Ishikawa (cell line): ENCODE measurements at regions not wholly inside any gene's neighbourhood (a gene's known extent, or its start where the extent isn't known, plus 50 kb on each side); places are given as distances from the start of the nearest gene placed in this dataset.

Experiments
- CEBPB ChIP-seq: IDR thresholded peaks from 2 replicates; pipeline ENCODE4 v1.6.1; 2012
- CREB1 ChIP-seq: IDR thresholded peaks from 2 replicates; pipeline ENCODE4 v1.6.1; 2012; ENCODE audit warnings: low read depth
- EP300 ChIP-seq: IDR thresholded peaks from 2 replicates; pipeline ENCODE4 v1.6.1; 2012; ENCODE audit warnings: borderline replicate concordance
- FOXM1 ChIP-seq: IDR thresholded peaks from 2 replicates; pipeline ENCODE4 v1.6.1; 2012; ENCODE audit warnings: low read depth, borderline replicate concordance
- MAX ChIP-seq: IDR thresholded peaks from 2 replicates; pipeline ENCODE4 v1.6.1; 2012
- RAD21 ChIP-seq: IDR thresholded peaks from 2 replicates; pipeline ENCODE4 v1.6.1; 2012; ENCODE audit warnings: low read depth
- TAF1 ChIP-seq: IDR thresholded peaks from 2 replicates; pipeline ENCODE4 v1.6.1; 2012; ENCODE audit warnings: low read depth, mild to moderate bottlenecking
- TCF12 ChIP-seq: IDR thresholded peaks from 2 replicates; pipeline ENCODE4 v1.6.1; 2012; ENCODE audit warnings: low read depth
- TEAD4 ChIP-seq: IDR thresholded peaks from 2 replicates; pipeline ENCODE4 v1.6.1; 2012
- YY1 ChIP-seq: IDR thresholded peaks from 2 replicates; pipeline ENCODE4 v1.6.1; 2012; ENCODE audit warnings: low read depth
- ZBTB7A ChIP-seq: IDR thresholded peaks from 2 replicates; pipeline ENCODE4 v1.6.1; 2012; ENCODE audit warnings: low read depth
- TF ChIP-seq, protein P1 (sequence below): IDR thresholded peaks from 2 replicates; pipeline ENCODE4 v1.6.1; 2012; ENCODE audit warnings: low read depth, mild to moderate bottlenecking
- TF ChIP-seq, protein P2 (sequence below): IDR thresholded peaks from 2 replicates; pipeline ENCODE4 v1.6.1; 2012

GRCh38 chr16:35560637-35560984 is 2101.2 kb downstream of the TP53TG3F start:
- TF ChIP-seq, protein P1, sequence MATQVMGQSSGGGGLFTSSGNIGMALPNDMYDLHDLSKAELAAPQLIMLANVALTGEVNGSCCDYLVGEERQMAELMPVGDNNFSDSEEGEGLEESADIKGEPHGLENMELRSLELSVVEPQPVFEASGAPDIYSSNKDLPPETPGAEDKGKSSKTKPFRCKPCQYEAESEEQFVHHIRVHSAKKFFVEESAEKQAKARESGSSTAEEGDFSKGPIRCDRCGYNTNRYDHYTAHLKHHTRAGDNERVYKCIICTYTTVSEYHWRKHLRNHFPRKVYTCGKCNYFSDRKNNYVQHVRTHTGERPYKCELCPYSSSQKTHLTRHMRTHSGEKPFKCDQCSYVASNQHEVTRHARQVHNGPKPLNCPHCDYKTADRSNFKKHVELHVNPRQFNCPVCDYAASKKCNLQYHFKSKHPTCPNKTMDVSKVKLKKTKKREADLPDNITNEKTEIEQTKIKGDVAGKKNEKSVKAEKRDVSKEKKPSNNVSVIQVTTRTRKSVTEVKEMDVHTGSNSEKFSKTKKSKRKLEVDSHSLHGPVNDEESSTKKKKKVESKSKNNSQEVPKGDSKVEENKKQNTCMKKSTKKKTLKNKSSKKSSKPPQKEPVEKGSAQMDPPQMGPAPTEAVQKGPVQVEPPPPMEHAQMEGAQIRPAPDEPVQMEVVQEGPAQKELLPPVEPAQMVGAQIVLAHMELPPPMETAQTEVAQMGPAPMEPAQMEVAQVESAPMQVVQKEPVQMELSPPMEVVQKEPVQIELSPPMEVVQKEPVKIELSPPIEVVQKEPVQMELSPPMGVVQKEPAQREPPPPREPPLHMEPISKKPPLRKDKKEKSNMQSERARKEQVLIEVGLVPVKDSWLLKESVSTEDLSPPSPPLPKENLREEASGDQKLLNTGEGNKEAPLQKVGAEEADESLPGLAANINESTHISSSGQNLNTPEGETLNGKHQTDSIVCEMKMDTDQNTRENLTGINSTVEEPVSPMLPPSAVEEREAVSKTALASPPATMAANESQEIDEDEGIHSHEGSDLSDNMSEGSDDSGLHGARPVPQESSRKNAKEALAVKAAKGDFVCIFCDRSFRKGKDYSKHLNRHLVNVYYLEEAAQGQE, result no peak
- TF ChIP-seq TAF1 (no peak), MAX (no peak), EP300 (no peak), YY1 (no peak), CEBPB (no peak), TEAD4 (no peak), RAD21 (no peak), TCF12 (no peak), FOXM1 (no peak), CREB1 (no peak), ZBTB7A (no peak)
- TF ChIP-seq, protein P2, sequence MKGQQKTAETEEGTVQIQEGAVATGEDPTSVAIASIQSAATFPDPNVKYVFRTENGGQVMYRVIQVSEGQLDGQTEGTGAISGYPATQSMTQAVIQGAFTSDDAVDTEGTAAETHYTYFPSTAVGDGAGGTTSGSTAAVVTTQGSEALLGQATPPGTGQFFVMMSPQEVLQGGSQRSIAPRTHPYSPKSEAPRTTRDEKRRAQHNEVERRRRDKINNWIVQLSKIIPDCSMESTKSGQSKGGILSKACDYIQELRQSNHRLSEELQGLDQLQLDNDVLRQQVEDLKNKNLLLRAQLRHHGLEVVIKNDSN, result no peak
